OCI-LY3 (cell line): ENCODE measurements at regions not wholly inside any gene's neighbourhood (a gene's known extent, or its start where the extent isn't known, plus 50 kb on each side); places are given as distances from the start of the nearest gene placed in this dataset.
"Not testable (repeated sequence)": the region's sequence is repeated elsewhere in the genome, so short reads cannot be mapped to it uniquely, and the experiment has no call there.

Experiments
- H2AFZ ChIP-seq: fragments of 200-600, 300-600 bp; shearing (Covaris generic); 2 replicates; pipeline ENCODE4 v1.6.0; 2014; ENCODE audit warnings: antibody characterized with exemption, low read depth, low read length
- H3K27ac ChIP-seq: fragments of 200-600, 300-600 bp; sonication (generic); 2 replicates; pipeline ENCODE4 v1.5.1; 2014; ENCODE audit warnings: mild to moderate bottlenecking, low read length, moderate library complexity, mixed read lengths
- H3K27me3 ChIP-seq: fragments of 200-600, 300-600 bp; sonication (generic); 2 replicates; pipeline ENCODE4 v1.6.1; 2014; ENCODE audit warnings: low read depth, low read length, mixed read lengths
- H3K36me3 ChIP-seq: fragments of 200-600, 300-600 bp; sonication (generic); replicated peaks from 2 replicates; pipeline ENCODE3; 2014; ENCODE audit warnings: low read depth, low read length, mixed read lengths
- H3K4me1 ChIP-seq: fragments of 300-600, 200-600 bp; sonication (generic); 2 replicates; pipeline ENCODE4 v1.6.1; 2014; ENCODE audit warnings: low read length, mixed read lengths
- H3K4me2 ChIP-seq: fragments of 200-600, 300-600 bp; sonication (generic); 2 replicates; pipeline ENCODE4 v1.6.1; 2014; ENCODE audit warnings: low read length, mixed read lengths
- H3K4me3 ChIP-seq: fragments of 300-600, 200-600 bp; sonication (generic); 2 replicates; pipeline ENCODE4 v1.5.1; 2014; ENCODE audit warnings: antibody characterized with exemption, mild to moderate bottlenecking, low read length, moderate library complexity
- H3K79me2 ChIP-seq: fragments of 300-600, 200-600 bp; shearing (Covaris generic); 2 replicates; pipeline ENCODE4 v1.6.1; 2014; ENCODE audit warnings: mild to moderate bottlenecking, low read length, mixed read lengths
- H3K9ac ChIP-seq: fragments of 300-600, 200-600 bp; shearing (Covaris generic); 2 replicates; pipeline ENCODE4 v1.6.0; 2014; ENCODE audit warnings: mild to moderate bottlenecking, low read length, moderate library complexity
- H3K9me3 ChIP-seq: fragments of 200-600, 300-600 bp; shearing (Covaris generic); 2 replicates; pipeline ENCODE4 v1.6.1; 2014; ENCODE audit warnings: low read length, mixed read lengths; ENCODE audit not compliant: insufficient read depth
- H4K20me1 ChIP-seq: fragments of 200-600, 300-600 bp; sonication (generic); 2 replicates; pipeline ENCODE4 v1.6.1; 2016; ENCODE audit warnings: low read length, mixed read lengths; ENCODE audit not compliant: insufficient read depth
- CTCF ChIP-seq: fragments of 200-600, 300-600 bp; sonication (generic); IDR thresholded peaks from 2 replicates; pipeline ENCODE4 v1.5.1; 2014; ENCODE audit warnings: antibody characterized with exemption, low read length, low read depth
- EZH2phosphoT487 ChIP-seq: fragments of 200-600 bp; shearing (Covaris generic); IDR thresholded peaks from 2 replicates; pipeline ENCODE4 v1.6.1; 2018; ENCODE audit warnings: antibody characterized with exemption, mixed run types, low read depth

GRCh38 chr16:29321000-29321393 lies 85.5 kb downstream of the NPIPB11 start:
- no peak overlapping the region for H3K27ac ChIP-seq

GRCh38 chr16:29320274-29320999 lies 86.1 kb downstream of the NPIPB11 start:
- no peak overlapping the region for H2AFZ ChIP-seq
- H4K20me1 ChIP-seq, result no peaks in the 10 kb centered on the region
- no peaks in the 10 kb centered on the region for H3K4me1 ChIP-seq
- H3K4me2 ChIP-seq, result no peak overlapping the region
- H3K9ac ChIP-seq, result no peak overlapping the region
- TF ChIP-seq CTCF (no peak), EZH2phosphoT487 (no peak)
- no peaks in the 10 kb centered on the region for H3K9me3 ChIP-seq
- peaks cover 9% of the 10 kb centered on the region; the same call in 1 of the 2 replicates for H3K27me3 ChIP-seq
- no peak overlapping the region for H3K27ac ChIP-seq
- H3K79me2 ChIP-seq, result no peaks in the 10 kb centered on the region
- H3K4me3 ChIP-seq, result no peak overlapping the region
- H3K36me3 ChIP-seq, result no peaks in the 10 kb centered on the region

More at GRCh38 chr16:29321000-29321393, 85.5 kb downstream of the NPIPB11 start:
- H3K4me3 ChIP-seq, result no peak overlapping the region
- no peaks in the 10 kb centered on the region for H3K36me3 ChIP-seq
- H3K27me3 ChIP-seq, result peaks cover 9% of the 10 kb centered on the region; the same call in 1 of the 2 replicates
- H3K9ac ChIP-seq, result no peak overlapping the region
- no peaks in the 10 kb centered on the region for H3K79me2 ChIP-seq
- no peaks in the 10 kb centered on the region for H3K9me3 ChIP-seq
- TF ChIP-seq CTCF (no peak), EZH2phosphoT487 (no peak)
- H3K4me1 ChIP-seq, result no peaks in the 10 kb centered on the region
- H3K4me2 ChIP-seq, result no peak overlapping the region
- H2AFZ ChIP-seq, result no peak overlapping the region
- H4K20me1 ChIP-seq, result no peaks in the 10 kb centered on the region

GRCh38 chr16:29319726-29320125 lies 86.8 kb downstream of the NPIPB11 start:
- TF ChIP-seq EZH2phosphoT487, result no peak
- no peak for TF ChIP-seq CTCF
- no peaks in the 10 kb centered on the region for H3K9me3 ChIP-seq
- H3K27me3 ChIP-seq, result peaks cover 9% of the 10 kb centered on the region; the same call in 1 of the 2 replicates
- H3K36me3 ChIP-seq, result no peaks in the 10 kb centered on the region
- no peaks in the 10 kb centered on the region for H3K79me2 ChIP-seq
- no peak overlapping the region for H3K4me3 ChIP-seq
- no peaks in the 10 kb centered on the region for H3K4me1 ChIP-seq
- H3K27ac ChIP-seq, result no peak overlapping the region
- no peak overlapping the region for H3K4me2 ChIP-seq
- H2AFZ ChIP-seq, result no peak overlapping the region
- H3K9ac ChIP-seq, result no peak overlapping the region
- H4K20me1 ChIP-seq, result no peaks in the 10 kb centered on the region

DNA sequence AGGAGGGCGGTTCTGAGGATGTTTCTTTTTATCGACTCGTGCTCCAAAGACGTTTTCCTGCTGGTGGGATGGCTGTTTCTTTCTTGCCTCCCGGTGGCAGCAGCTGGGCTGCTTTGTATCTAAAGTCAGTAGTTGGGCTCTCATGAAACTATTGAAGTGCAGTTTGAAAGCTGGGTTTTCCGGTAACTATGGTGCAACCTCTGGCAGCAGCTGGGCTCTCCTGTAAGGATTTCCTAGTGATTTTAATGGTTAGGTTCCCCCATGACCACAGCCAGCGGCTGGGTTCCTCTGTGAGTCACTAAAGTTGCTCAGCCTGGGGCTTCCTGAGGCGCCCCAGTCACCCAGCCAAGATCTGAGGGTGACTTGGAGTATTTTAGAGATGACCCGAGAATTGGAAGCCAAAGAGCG lies 87.9 kb downstream of the NPIPB11 start:
- H3K4me1 ChIP-seq, H3K4me3 ChIP-seq, H3K4me2 ChIP-seq, H3K79me2 ChIP-seq, H3K36me3 ChIP-seq, H3K9me3 ChIP-seq, H4K20me1 ChIP-seq, H3K27me3 ChIP-seq, H2AFZ ChIP-seq, H3K9ac ChIP-seq, H3K27ac ChIP-seq: not testable (repeated sequence)
